ENCODE measurements at regions not wholly inside any gene's neighbourhood (a gene's known extent, or its start where the extent isn't known, plus 50 kb on each side); places are given as distances from the start of the nearest gene placed in this dataset.

- POLR2A ChIA-PET = no interaction called here
- H3K36me3 ChIP-seq (ENCODE audit: control insufficient read depth in 2 of 2, insufficient read depth in 2 of 2, low read length in 1 of 2) = no peaks in the 10 kb centered on the region
- FAIRE-seq (no peak), DNase-seq (ENCODE audit: low read depth, low spot score) (no peak), ATAC-seq (no peak)
- H2AFZ ChIP-seq (ENCODE audit: control insufficient read depth, low read depth, low read length) = no peak overlapping the region
- in situ Hi-C loops (cut with MboI) (no loop called here), intact Hi-C loops (cut with micrococcal nuclease; ENCODE audit: unreplicated experiment) (no loop called here)
- H3K27ac ChIP-seq (ENCODE audit: control insufficient read depth, insufficient read depth) = no peak overlapping the region
- no TSS peak for BruUV-seq (replicated peaks)
- RAD21 ChIA-PET (ENCODE audit: unreplicated experiment) = no interaction called here
- no peaks in the 10 kb centered on the region for H4K20me1 ChIP-seq (ENCODE audit: control insufficient read depth, insufficient read depth)
- H3K4me2 ChIP-seq (ENCODE audit: control insufficient read depth, insufficient read depth) = no peak overlapping the region
- no peak overlapping the region for H3K4me3 ChIP-seq
- CTCF ChIA-PET = no interaction called here
- 44% methylated on average over 4 of the region's 4 CpGs for WGBS (ENCODE audit: insufficient coverage, insufficient replicate concordance, low lambda C conversion rate, missing lambda C conversion rate)
- H3K27me3 ChIP-seq (replicated peaks in 1 of 2; ENCODE audit: control insufficient read depth in 2 of 2, insufficient read depth in 2 of 2, low read length in 1 of 2) = no peaks in the 10 kb centered on the region
- H3K9ac ChIP-seq (ENCODE audit: control insufficient read depth, insufficient read depth, low read length) = no peak overlapping the region
- H3K9me3 ChIP-seq (replicated peaks; ENCODE audit: control insufficient read depth, insufficient read depth, low read length) = no peaks in the 10 kb centered on the region; the same call in 2 of the 3 replicates
- SMC1A ChIA-PET (ENCODE audit: uncharacterized antibody, unreplicated experiment) = no interaction called here
- TF ChIP-seq ATF3 (IDR thresholded peaks at IDR 0.05; ENCODE audit: borderline replicate concordance, extremely low read depth, low read depth, low read length) (no peak), CBFB (IDR thresholded peaks at IDR 0.05; ENCODE audit: low read depth) (no peak), RB1 (IDR thresholded peaks at IDR 0.05; ENCODE audit: borderline replicate concordance) (no peak), ETV6 (conservative IDR thresholded peaks at IDR 0.05 in 1 of 2, IDR thresholded peaks at IDR 0.05 in 1 of 2; ENCODE audit: borderline replicate concordance in 1 of 2, low read depth in 1 of 2) (no peak), USF1 (IDR thresholded peaks at IDR 0.05; ENCODE audit: borderline replicate concordance, extremely low read length, insufficient read depth, low read depth, low read length) (no peak), NRF1 (conservative IDR thresholded peaks at IDR 0.05; ENCODE audit: low read depth, low read length) (no peak), SMAD5 (IDR thresholded peaks at IDR 0.05; ENCODE audit: low read depth) (no peak), SMC3 (IDR thresholded peaks at IDR 0.05; ENCODE audit: borderline replicate concordance, low read length) (no peak), RBBP5 (conservative IDR thresholded peaks at IDR 0.05) (no peak), RUNX3 (IDR thresholded peaks at IDR 0.05; ENCODE audit: low read length) (no peak), ZNF687 (IDR thresholded peaks at IDR 0.05) (no peak), RELA (IDR thresholded peaks at IDR 0.05; ENCODE audit: borderline replicate concordance, partially characterized antibody) (no peak), ZNF274 (IDR thresholded peaks at IDR 0.05; ENCODE audit: insufficient read depth, insufficient read length) (no peak), MEF2A (IDR thresholded peaks at IDR 0.05; ENCODE audit: insufficient read depth, low read depth, low read length) (no peak)
- no peaks in the 10 kb centered on the region for H3K4me1 ChIP-seq (ENCODE audit: control insufficient read depth, insufficient read depth, low read length)
- H3K79me2 ChIP-seq (ENCODE audit: control insufficient read depth, insufficient read depth, low read length) = no peaks in the 10 kb centered on the region
Measured at GRCh38 chr5:159669559-159669958, 246.7 kb upstream of the ADRA1B start.

All from GM12878 (cell line).